NB4 (cell line): ENCODE measurements at regions not wholly inside any gene's neighbourhood (a gene's known extent, or its start where the extent isn't known, plus 50 kb on each side); places are given as distances from the start of the nearest gene placed in this dataset.

Source experiments
- MAX ChIP-seq: IDR thresholded peaks from 2 replicates; pipeline ENCODE4 v1.6.1; 2011; ENCODE audit warnings: low read depth, low read length
- MYC ChIP-seq: IDR thresholded peaks from 2 replicates; pipeline ENCODE4 v1.6.1; 2011; ENCODE audit warnings: low read depth, low read length
- TF ChIP-seq, protein P1 (sequence below): IDR thresholded peaks from one replicate; pipeline ENCODE4 v1.5.1; 2012; ENCODE audit warnings: low read depth, low read length

GRCh38 chr6:14516956-14517355, 399.4 kb downstream of the CD83 start:
- TF ChIP-seq MYC, result no peak
- TF ChIP-seq MAX, result no peak
- TF ChIP-seq, protein P1, sequence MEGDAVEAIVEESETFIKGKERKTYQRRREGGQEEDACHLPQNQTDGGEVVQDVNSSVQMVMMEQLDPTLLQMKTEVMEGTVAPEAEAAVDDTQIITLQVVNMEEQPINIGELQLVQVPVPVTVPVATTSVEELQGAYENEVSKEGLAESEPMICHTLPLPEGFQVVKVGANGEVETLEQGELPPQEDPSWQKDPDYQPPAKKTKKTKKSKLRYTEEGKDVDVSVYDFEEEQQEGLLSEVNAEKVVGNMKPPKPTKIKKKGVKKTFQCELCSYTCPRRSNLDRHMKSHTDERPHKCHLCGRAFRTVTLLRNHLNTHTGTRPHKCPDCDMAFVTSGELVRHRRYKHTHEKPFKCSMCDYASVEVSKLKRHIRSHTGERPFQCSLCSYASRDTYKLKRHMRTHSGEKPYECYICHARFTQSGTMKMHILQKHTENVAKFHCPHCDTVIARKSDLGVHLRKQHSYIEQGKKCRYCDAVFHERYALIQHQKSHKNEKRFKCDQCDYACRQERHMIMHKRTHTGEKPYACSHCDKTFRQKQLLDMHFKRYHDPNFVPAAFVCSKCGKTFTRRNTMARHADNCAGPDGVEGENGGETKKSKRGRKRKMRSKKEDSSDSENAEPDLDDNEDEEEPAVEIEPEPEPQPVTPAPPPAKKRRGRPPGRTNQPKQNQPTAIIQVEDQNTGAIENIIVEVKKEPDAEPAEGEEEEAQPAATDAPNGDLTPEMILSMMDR, result no peak
